HG02852 (cell line): ENCODE measurements at regions not wholly inside any gene's neighbourhood (a gene's known extent, or its start where the extent isn't known, plus 50 kb on each side); places are given as distances from the start of the nearest gene placed in this dataset.

Experiments
- ATAC-seq: cut with Tn5 transposase; IDR thresholded peaks from one replicate; pipeline ENCODE4 v1.9.1; 2021; ENCODE audit warnings: mild to moderate bottlenecking, moderate library complexity; ENCODE audit not compliant: unreplicated experiment

GRCh38 chr15:31261266-31262142 lies 65.1 kb upstream of the KLF13 start:
- no peak for ATAC-seq

- ATAC-seq = no peak
These were observed 64.5 kb upstream of the KLF13 start for GRCh38 chr15:31262143-31262530.

- peak; percentile 40 for ATAC-seq
These were observed 63.5 kb upstream of the KLF13 start for GRCh38 chr15:31262901-31263671.

- no peak for ATAC-seq
These were observed 62.7 kb upstream of the KLF13 start for GRCh38 chr15:31263751-31264558.

- no peak for ATAC-seq
These were observed 62.0 kb upstream of the KLF13 start for GRCh38 chr15:31264559-31265089.

- ATAC-seq = no peak
These were observed 61.4 kb upstream of the KLF13 start for GRCh38 chr15:31265090-31265870.

- peak; percentile 70 for ATAC-seq
These were observed 60.5 kb upstream of the KLF13 start for GRCh38 chr15:31265871-31266711.

GRCh38 chr15:31266712-31267111 lies 59.9 kb upstream of the KLF13 start:
- ATAC-seq = peak; percentile 28

- no peak for ATAC-seq
These were observed 59.2 kb upstream of the KLF13 start for GRCh38 chr15:31267161-31268107.

- no peak for ATAC-seq
These were observed 58.5 kb upstream of the KLF13 start for GRCh38 chr15:31268108-31268501.

GRCh38 chr15:31268911-31269784 lies 57.5 kb upstream of the KLF13 start:
- ATAC-seq = no peak

GRCh38 chr15:31269816-31270575 lies 56.6 kb upstream of the KLF13 start:
- no peak for ATAC-seq

GRCh38 chr15:31270767-31271166 lies 55.9 kb upstream of the KLF13 start:
- no peak for ATAC-seq

- ATAC-seq = no peak
These were observed 55.4 kb upstream of the KLF13 start for GRCh38 chr15:31271224-31271635.

- no peak for ATAC-seq
These were observed 54.7 kb upstream of the KLF13 start for GRCh38 chr15:31271711-31272557.
